OCI-LY1 (cell line): ENCODE measurements at regions not wholly inside any gene's neighbourhood (a gene's known extent, or its start where the extent isn't known, plus 50 kb on each side); places are given as distances from the start of the nearest gene placed in this dataset.

Experiments
- EZH2 ChIP-seq: fragments of 200-600 bp; sonication (generic), shearing (Covaris generic); IDR thresholded peaks from 2 replicates; pipeline ENCODE4 v1.8.0; 2017; ENCODE audit warnings: borderline replicate concordance, mixed run types, mild to moderate bottlenecking, antibody characterized with exemption, low read length, moderate library complexity, mixed read lengths
- TF ChIP-seq, protein P1 (sequence below): fragments of 200-600 bp; sonication (generic), shearing (Covaris generic); IDR thresholded peaks from 2 replicates; pipeline ENCODE4 v1.5.1; 2017; ENCODE audit warnings: mild to moderate bottlenecking, antibody characterized with exemption, low read length, moderate library complexity, mixed read lengths

DNA sequence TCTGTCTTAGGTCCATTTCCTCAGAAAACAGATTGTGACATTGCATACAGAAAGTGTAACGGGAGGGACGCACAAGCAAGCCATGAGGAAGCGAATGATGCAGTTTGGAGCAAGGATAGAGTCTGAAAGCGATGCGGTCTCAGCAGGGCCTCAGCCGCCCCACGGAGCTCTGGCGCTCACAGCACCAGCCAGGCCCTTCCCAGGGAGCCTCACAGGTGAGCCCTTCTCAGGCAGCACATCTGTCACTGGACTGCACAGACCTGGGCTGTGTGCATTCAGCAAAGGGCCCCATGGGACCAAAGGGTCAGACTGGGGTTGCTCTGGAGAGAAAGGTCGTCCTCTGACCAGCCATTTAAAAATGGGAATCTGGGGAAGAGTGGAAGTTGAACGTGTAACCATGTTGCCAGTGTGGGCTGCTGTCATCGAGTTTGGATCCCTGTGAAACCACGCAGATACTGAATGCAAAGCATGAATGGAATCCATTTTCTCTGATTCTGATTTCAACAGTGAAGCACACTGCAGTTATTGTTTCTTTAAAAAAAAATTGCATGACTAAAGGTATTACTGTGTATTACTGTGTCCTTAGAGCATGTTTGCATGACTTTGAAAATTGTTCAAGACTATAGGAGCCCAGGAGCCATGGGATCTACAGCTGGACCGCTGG, 350.0 kb upstream of the AKR1E2 start:
- TF ChIP-seq, protein P1, sequence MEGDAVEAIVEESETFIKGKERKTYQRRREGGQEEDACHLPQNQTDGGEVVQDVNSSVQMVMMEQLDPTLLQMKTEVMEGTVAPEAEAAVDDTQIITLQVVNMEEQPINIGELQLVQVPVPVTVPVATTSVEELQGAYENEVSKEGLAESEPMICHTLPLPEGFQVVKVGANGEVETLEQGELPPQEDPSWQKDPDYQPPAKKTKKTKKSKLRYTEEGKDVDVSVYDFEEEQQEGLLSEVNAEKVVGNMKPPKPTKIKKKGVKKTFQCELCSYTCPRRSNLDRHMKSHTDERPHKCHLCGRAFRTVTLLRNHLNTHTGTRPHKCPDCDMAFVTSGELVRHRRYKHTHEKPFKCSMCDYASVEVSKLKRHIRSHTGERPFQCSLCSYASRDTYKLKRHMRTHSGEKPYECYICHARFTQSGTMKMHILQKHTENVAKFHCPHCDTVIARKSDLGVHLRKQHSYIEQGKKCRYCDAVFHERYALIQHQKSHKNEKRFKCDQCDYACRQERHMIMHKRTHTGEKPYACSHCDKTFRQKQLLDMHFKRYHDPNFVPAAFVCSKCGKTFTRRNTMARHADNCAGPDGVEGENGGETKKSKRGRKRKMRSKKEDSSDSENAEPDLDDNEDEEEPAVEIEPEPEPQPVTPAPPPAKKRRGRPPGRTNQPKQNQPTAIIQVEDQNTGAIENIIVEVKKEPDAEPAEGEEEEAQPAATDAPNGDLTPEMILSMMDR = no peak
- TF ChIP-seq EZH2 = no peak
